Osteocyte (in vitro differentiated cells): ENCODE measurements at regions not wholly inside any gene's neighbourhood (a gene's known extent, or its start where the extent isn't known, plus 50 kb on each side); places are given as distances from the start of the nearest gene placed in this dataset.

Experiments
- DNase-seq: peaks from one replicate; pipeline ENCODE4 v3.0.0; 2021; ENCODE audit warnings: mixed read lengths; ENCODE audit not compliant: unreplicated experiment; ENCODE audit errors: extremely low spot score
- H3K27ac Mint-ChIP-seq: one replicate; pipeline ENCODE4 v1.8.0; 2021; ENCODE audit warnings: mild to moderate bottlenecking, mixed read lengths; ENCODE audit not compliant: unreplicated experiment
- H3K27me3 Mint-ChIP-seq: one replicate; pipeline ENCODE4 v1.8.0; 2021; ENCODE audit warnings: mixed read lengths; ENCODE audit not compliant: unreplicated experiment
- H3K36me3 Mint-ChIP-seq: one replicate; pipeline ENCODE4 v1.8.0; 2021; ENCODE audit warnings: mixed read lengths; ENCODE audit not compliant: unreplicated experiment
- H3K4me1 Mint-ChIP-seq: one replicate; pipeline ENCODE4 v1.8.0; 2021; ENCODE audit warnings: mixed read lengths; ENCODE audit not compliant: unreplicated experiment
- H3K4me3 Mint-ChIP-seq: one replicate; pipeline ENCODE4 v1.8.0; 2021; ENCODE audit warnings: mild to moderate bottlenecking, moderate library complexity, mixed read lengths; ENCODE audit not compliant: unreplicated experiment
- H3K9me3 Mint-ChIP-seq: one replicate; pipeline ENCODE4 v1.8.0; 2021; ENCODE audit warnings: mixed read lengths; ENCODE audit not compliant: unreplicated experiment
- CTCF ChIP-seq: fragments of 200-600 bp; sonication (generic); IDR thresholded peaks from 2 replicates; pipeline ENCODE4 v1.5.0; 2021; ENCODE audit warnings: antibody characterized with exemption, mild to moderate bottlenecking, moderate library complexity

GRCh38 chr5:123783421-123783820, 271.4 kb downstream of the CSNK1G3 start:
- no peak overlapping the region for H3K27ac Mint-ChIP-seq
- H3K4me3 Mint-ChIP-seq = no peak overlapping the region
- no peak for DNase-seq
- H3K4me1 Mint-ChIP-seq = no peaks in the 10 kb centered on the region
- no peaks in the 10 kb centered on the region for H3K36me3 Mint-ChIP-seq
- no peaks in the 10 kb centered on the region for H3K27me3 Mint-ChIP-seq
- TF ChIP-seq CTCF = no peak
- H3K9me3 Mint-ChIP-seq = peaks cover under 1% of the 10 kb centered on the region

- Mint-ChIP-seq H3K36me3 (no peaks in the 10 kb centered on the region), H3K27ac (no peak overlapping the region), H3K4me1 (no peaks in the 10 kb centered on the region), H3K27me3 (no peaks in the 10 kb centered on the region), H3K9me3 (no peaks in the 10 kb centered on the region), H3K4me3 (no peak overlapping the region)
- no peak for DNase-seq
- no peak for TF ChIP-seq CTCF
Observed at GRCh38 chr5:123778641-123779040, 266.7 kb downstream of the CSNK1G3 start.

- DNase-seq = no peak
- no peak overlapping the region for H3K4me3 Mint-ChIP-seq
- no peaks in the 10 kb centered on the region for H3K4me1 Mint-ChIP-seq
- TF ChIP-seq CTCF = no peak
- H3K27ac Mint-ChIP-seq = no peak overlapping the region
- no peaks in the 10 kb centered on the region for H3K27me3 Mint-ChIP-seq
- peaks cover 3% of the 10 kb centered on the region for H3K36me3 Mint-ChIP-seq
- H3K9me3 Mint-ChIP-seq = peaks cover 13% of the 10 kb centered on the region
Observed at GRCh38 chr5:123776761-123777160, 264.8 kb downstream of the CSNK1G3 start.

GRCh38 chr5:123771715-123772114, 259.7 kb downstream of the CSNK1G3 start:
- no peak for DNase-seq
- Mint-ChIP-seq H3K36me3 (peaks cover 9% of the 10 kb centered on the region), H3K4me1 (no peaks in the 10 kb centered on the region), H3K4me3 (no peak overlapping the region), H3K27ac (no peak overlapping the region), H3K27me3 (no peaks in the 10 kb centered on the region), H3K9me3 (peaks cover 23% of the 10 kb centered on the region)
- TF ChIP-seq CTCF = no peak

- Mint-ChIP-seq H3K36me3 (peaks cover 5% of the 10 kb centered on the region), H3K9me3 (peaks cover 20% of the 10 kb centered on the region), H3K27me3 (no peaks in the 10 kb centered on the region), H3K4me1 (no peaks in the 10 kb centered on the region), H3K4me3 (no peak overlapping the region), H3K27ac (no peak overlapping the region)
- no peak for TF ChIP-seq CTCF
- DNase-seq = no peak
Observed at GRCh38 chr5:123763201-123763600, 251.2 kb downstream of the CSNK1G3 start.
